ENCODE measurements at regions not wholly inside any gene's neighbourhood (a gene's known extent, or its start where the extent isn't known, plus 50 kb on each side); places are given as distances from the start of the nearest gene placed in this dataset.
A peak's percentile ranks its signal among the peaks of the same experiment; 100 is the strongest.

- no peaks in the 10 kb centered on the region for H3K27me3 ChIP-seq (ENCODE audit: insufficient read depth, low read depth)
- ChIA-PET CTCF (no interaction called here), POLR2A (ENCODE audit: unreplicated experiment) (no interaction called here)
- H3K4me2 ChIP-seq: no peak overlapping the region
- H3K4me1 ChIP-seq (replicated peaks; ENCODE audit: insufficient read depth): no peaks in the 10 kb centered on the region
- no peak overlapping the region for H3K4me3 ChIP-seq
- no peak for TF ChIP-seq EZH2 (IDR thresholded peaks at IDR 0.05; ENCODE audit: low read depth)
- TF ChIP-seq, protein P1, sequence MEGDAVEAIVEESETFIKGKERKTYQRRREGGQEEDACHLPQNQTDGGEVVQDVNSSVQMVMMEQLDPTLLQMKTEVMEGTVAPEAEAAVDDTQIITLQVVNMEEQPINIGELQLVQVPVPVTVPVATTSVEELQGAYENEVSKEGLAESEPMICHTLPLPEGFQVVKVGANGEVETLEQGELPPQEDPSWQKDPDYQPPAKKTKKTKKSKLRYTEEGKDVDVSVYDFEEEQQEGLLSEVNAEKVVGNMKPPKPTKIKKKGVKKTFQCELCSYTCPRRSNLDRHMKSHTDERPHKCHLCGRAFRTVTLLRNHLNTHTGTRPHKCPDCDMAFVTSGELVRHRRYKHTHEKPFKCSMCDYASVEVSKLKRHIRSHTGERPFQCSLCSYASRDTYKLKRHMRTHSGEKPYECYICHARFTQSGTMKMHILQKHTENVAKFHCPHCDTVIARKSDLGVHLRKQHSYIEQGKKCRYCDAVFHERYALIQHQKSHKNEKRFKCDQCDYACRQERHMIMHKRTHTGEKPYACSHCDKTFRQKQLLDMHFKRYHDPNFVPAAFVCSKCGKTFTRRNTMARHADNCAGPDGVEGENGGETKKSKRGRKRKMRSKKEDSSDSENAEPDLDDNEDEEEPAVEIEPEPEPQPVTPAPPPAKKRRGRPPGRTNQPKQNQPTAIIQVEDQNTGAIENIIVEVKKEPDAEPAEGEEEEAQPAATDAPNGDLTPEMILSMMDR (conservative IDR thresholded peaks at IDR 0.05): no peak
- intact Hi-C loops (cut with micrococcal nuclease; ENCODE audit: unreplicated experiment): no loop called here
- no peaks in the 10 kb centered on the region for H3K9me3 ChIP-seq (ENCODE audit: insufficient read depth, low read depth)
- DNase-seq: no peak
- no peaks in the 10 kb centered on the region for H3K9me2 ChIP-seq (ENCODE audit: insufficient read depth)
- H3K79me2 ChIP-seq (ENCODE audit: low read depth): no peaks in the 10 kb centered on the region
- no TSS peak for BruUV-seq (replicated peaks)
- no peak overlapping the region for H3K27ac ChIP-seq
- 0 out of 2 replicates have a peak overlapping the region, but pooled peaks have one; percentile 34 for H2AFZ ChIP-seq
- H4K20me1 ChIP-seq (ENCODE audit: insufficient read depth): no peaks in the 10 kb centered on the region
- no peaks in the 10 kb centered on the region for H3K36me3 ChIP-seq (ENCODE audit: low read depth)
- no peaks in the 10 kb centered on the region for H3F3A ChIP-seq (ENCODE audit: insufficient read depth, low read depth)
These were observed 95.3 kb upstream of the GNAI1 start for GRCh38 chr7:80039251-80039884.

GRCh38 chr7:80037689-80038088 is 96.9 kb upstream of the GNAI1 start:
- Histone ChIP-seq H3K4me2 (no peak overlapping the region), H3K4me1 (replicated peaks; ENCODE audit: insufficient read depth) (no peaks in the 10 kb centered on the region), H3K9me2 (ENCODE audit: insufficient read depth) (no peaks in the 10 kb centered on the region), H3K4me3 (no peak overlapping the region), H3K27me3 (ENCODE audit: insufficient read depth, low read depth) (no peaks in the 10 kb centered on the region), H3K36me3 (ENCODE audit: low read depth) (no peaks in the 10 kb centered on the region), H4K20me1 (ENCODE audit: insufficient read depth) (no peaks in the 10 kb centered on the region), H3K79me2 (ENCODE audit: low read depth) (no peaks in the 10 kb centered on the region), H3K27ac (no peak overlapping the region), H3K9me3 (ENCODE audit: insufficient read depth, low read depth) (no peaks in the 10 kb centered on the region), H2AFZ (0 out of 2 replicates have a peak overlapping the region, but pooled peaks have one; percentile 10), H3F3A (ENCODE audit: insufficient read depth, low read depth) (no peaks in the 10 kb centered on the region)
- ChIA-PET CTCF (no interaction called here), POLR2A (ENCODE audit: unreplicated experiment) (no interaction called here)
- BruUV-seq (replicated peaks): no TSS peak
- intact Hi-C loops (cut with micrococcal nuclease; ENCODE audit: unreplicated experiment): no loop called here
- no peak for DNase-seq
- TF ChIP-seq EZH2 (IDR thresholded peaks at IDR 0.05; ENCODE audit: low read depth): no peak
- TF ChIP-seq, protein P1 (conservative IDR thresholded peaks at IDR 0.05): no peak

DNA sequence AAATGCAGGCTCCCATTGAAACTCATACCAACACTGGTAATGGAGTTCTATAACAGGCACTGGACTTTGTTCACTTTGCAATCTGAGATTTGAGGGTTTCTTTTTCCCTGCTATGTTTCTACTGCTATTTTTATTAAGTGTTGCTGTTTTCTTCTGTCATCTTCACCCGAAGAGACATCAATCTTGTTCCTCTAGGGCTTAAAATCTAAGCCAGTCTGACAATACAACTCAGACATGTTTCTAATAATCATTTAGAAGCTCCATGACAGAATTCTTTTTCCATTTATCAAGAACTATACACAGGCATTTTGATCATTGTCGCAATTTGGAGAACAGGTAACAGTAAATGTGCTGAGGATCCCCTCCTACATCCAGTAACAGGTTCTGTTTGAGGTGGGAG is 98.5 kb upstream of the GNAI1 start:
- Histone ChIP-seq H3K4me1 (replicated peaks; ENCODE audit: insufficient read depth) (no peaks in the 10 kb centered on the region), H4K20me1 (ENCODE audit: insufficient read depth) (no peaks in the 10 kb centered on the region), H3K27ac (no peak overlapping the region), H3K4me3 (no peak overlapping the region), H3K4me2 (no peak overlapping the region), H3K9me2 (ENCODE audit: insufficient read depth) (no peaks in the 10 kb centered on the region), H3K9me3 (ENCODE audit: insufficient read depth, low read depth) (no peaks in the 10 kb centered on the region), H2AFZ (peak overlapping the region; percentile 54; the same call in 1 of the 2 replicates), H3K79me2 (ENCODE audit: low read depth) (no peaks in the 10 kb centered on the region), H3K27me3 (ENCODE audit: insufficient read depth, low read depth) (no peaks in the 10 kb centered on the region), H3K36me3 (ENCODE audit: low read depth) (no peaks in the 10 kb centered on the region), H3F3A (ENCODE audit: insufficient read depth, low read depth) (no peaks in the 10 kb centered on the region)
- no peak for TF ChIP-seq EZH2 (IDR thresholded peaks at IDR 0.05; ENCODE audit: low read depth)
- TF ChIP-seq, protein P1 (conservative IDR thresholded peaks at IDR 0.05): no peak
- BruUV-seq (replicated peaks): no TSS peak
- POLR2A ChIA-PET (ENCODE audit: unreplicated experiment): no interaction called here
- no peak for DNase-seq
- intact Hi-C loops (cut with micrococcal nuclease; ENCODE audit: unreplicated experiment): no loop called here
- CTCF ChIA-PET: no interaction called here
